Activated effector memory CD4-positive, alpha-beta T cell treated with Interleukin-2 at 50 U/mL for 16 hours (primary cell): ENCODE measurements at regions not wholly inside any gene's neighbourhood (a gene's known extent, or its start where the extent isn't known, plus 50 kb on each side); places are given as distances from the start of the nearest gene placed in this dataset.

Source experiments
- DNase-seq: peaks from one replicate; pipeline ENCODE4 v3.0.0-alpha.2; 2020

- DNase-seq, result no peak
These were observed 83.5 kb downstream of the NDUFS5 start for GRCh38 chr1:39109644-39110043.

- DNase-seq, result no peak
These were observed 84.2 kb downstream of the NDUFS5 start for GRCh38 chr1:39110325-39110851.

- DNase-seq, result no peak
These were observed 84.7 kb downstream of the NDUFS5 start for GRCh38 chr1:39110882-39111281.

- DNase-seq, result no peak
These were observed 87.1 kb downstream of the NDUFS5 start for GRCh38 chr1:39113109-39113743.

GRCh38 chr1:39115271-39116110 lies 89.0 kb upstream of the MACF1 start:
- no peak for DNase-seq

- no peak for DNase-seq
These were observed 88.3 kb upstream of the MACF1 start for GRCh38 chr1:39116116-39116607.

GRCh38 chr1:39116860-39117728 lies 87.4 kb upstream of the MACF1 start:
- DNase-seq, result no peak

- no peak for DNase-seq
These were observed 86.5 kb upstream of the MACF1 start for GRCh38 chr1:39117899-39118450.

- DNase-seq, result no peak
These were observed 82.4 kb upstream of the MACF1 start for GRCh38 chr1:39122056-39122455.

GRCh38 chr1:39124282-39124681 lies 80.2 kb upstream of the MACF1 start:
- no peak for DNase-seq

GRCh38 chr1:39127513-39127912 lies 77.0 kb upstream of the MACF1 start:
- no peak for DNase-seq

GRCh38 chr1:39128126-39128525 lies 76.4 kb upstream of the MACF1 start:
- no peak for DNase-seq

GRCh38 chr1:39128959-39129358 lies 75.5 kb upstream of the MACF1 start:
- DNase-seq, result no peak

- DNase-seq, result no peak
These were observed 75.0 kb upstream of the MACF1 start for GRCh38 chr1:39129514-39129913.

GRCh38 chr1:39130325-39130724 lies 74.2 kb upstream of the MACF1 start:
- DNase-seq, result no peak

- no peak for DNase-seq
These were observed 72.6 kb upstream of the MACF1 start for GRCh38 chr1:39131940-39132339.

- no peak for DNase-seq
These were observed 71.8 kb upstream of the MACF1 start for GRCh38 chr1:39132505-39133339.

GRCh38 chr1:39133340-39133684 lies 71.2 kb upstream of the MACF1 start:
- no peak for DNase-seq

- DNase-seq, result no peak
These were observed 69.6 kb upstream of the MACF1 start for GRCh38 chr1:39134768-39135333.

- DNase-seq, result no peak
These were observed 67.9 kb upstream of the MACF1 start for GRCh38 chr1:39136638-39137037.

GRCh38 chr1:39139723-39140360 lies 64.7 kb upstream of the MACF1 start:
- DNase-seq, result no peak
